ENCODE measurements at regions not wholly inside any gene's neighbourhood (a gene's known extent, or its start where the extent isn't known, plus 50 kb on each side); places are given as distances from the start of the nearest gene placed in this dataset.

DNA sequence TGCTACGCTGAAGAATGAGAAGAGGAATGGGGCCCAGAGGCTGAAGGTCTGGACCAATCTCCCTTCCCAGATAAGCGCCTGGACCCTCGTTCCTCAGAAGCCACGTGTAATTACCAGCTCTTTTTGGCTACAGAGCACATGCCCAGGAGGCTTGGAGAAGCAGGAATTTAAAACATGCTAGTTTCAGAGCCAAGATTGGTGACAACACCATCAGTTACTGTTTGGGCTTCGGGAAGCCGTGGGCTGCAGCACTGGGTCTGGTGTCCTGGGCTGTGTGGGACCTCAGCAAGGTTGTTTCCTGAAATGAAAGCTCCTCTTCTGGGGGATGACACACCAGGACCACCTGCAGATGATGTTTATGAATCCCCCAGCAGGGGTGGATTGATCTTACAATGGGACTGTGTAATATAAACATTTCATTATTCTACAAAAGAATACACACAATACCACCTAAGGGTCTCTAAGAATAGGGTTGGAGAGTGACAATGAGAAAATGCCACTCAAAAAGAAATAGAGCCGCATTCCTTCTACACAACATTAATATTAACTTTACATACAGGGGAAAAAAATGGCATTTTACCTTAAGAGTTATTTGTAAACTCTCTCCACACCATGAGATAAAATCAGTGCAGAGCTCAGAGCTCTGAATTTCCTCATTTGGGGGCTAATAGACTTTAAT lies 207.8 kb upstream of the FOXQ1 start:
- TF ChIP-seq, protein P1, sequence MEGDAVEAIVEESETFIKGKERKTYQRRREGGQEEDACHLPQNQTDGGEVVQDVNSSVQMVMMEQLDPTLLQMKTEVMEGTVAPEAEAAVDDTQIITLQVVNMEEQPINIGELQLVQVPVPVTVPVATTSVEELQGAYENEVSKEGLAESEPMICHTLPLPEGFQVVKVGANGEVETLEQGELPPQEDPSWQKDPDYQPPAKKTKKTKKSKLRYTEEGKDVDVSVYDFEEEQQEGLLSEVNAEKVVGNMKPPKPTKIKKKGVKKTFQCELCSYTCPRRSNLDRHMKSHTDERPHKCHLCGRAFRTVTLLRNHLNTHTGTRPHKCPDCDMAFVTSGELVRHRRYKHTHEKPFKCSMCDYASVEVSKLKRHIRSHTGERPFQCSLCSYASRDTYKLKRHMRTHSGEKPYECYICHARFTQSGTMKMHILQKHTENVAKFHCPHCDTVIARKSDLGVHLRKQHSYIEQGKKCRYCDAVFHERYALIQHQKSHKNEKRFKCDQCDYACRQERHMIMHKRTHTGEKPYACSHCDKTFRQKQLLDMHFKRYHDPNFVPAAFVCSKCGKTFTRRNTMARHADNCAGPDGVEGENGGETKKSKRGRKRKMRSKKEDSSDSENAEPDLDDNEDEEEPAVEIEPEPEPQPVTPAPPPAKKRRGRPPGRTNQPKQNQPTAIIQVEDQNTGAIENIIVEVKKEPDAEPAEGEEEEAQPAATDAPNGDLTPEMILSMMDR (conservative IDR thresholded peaks at IDR 0.05 in 1 of 2, IDR thresholded peaks at IDR 0.05 in 1 of 2; ENCODE audit: extremely low read depth in 1 of 2, insufficient read depth in 1 of 2, low read depth in 1 of 2, low read length in 2 of 2) = no peak
- no peak for TF ChIP-seq EZH2 (IDR thresholded peaks at IDR 0.05; ENCODE audit: borderline replicate concordance, low read length)

Measured in mammary epithelial cell (primary cell).